T-cell (primary cell): ENCODE measurements at regions not wholly inside any gene's neighbourhood (a gene's known extent, or its start where the extent isn't known, plus 50 kb on each side); places are given as distances from the start of the nearest gene placed in this dataset.

Experiments used
- ATAC-seq, 4 experiments: fragments of 200-7000 bp in 3 of 4; fragments of 150-1000 bp in 1 of 4; cut with Tn5 transposase; replicated peaks in 1 of 4; 1 replicate in 3 of 4; 2 replicates in 1 of 4; pipeline ENCODE4 v1.10.0; 2021; ENCODE audit warnings: moderate library complexity in 3 of 4, mild to moderate bottlenecking in 2 of 4, moderate number of reproducible peaks in 1 of 4
- CTCF ChIA-PET, 2 donors: fragments of 300-600 bp; sonication (Branson Sonifier 250); formaldehyde crosslinking; loops; one replicate each; lab custom pipeline; 2022; ENCODE audit warnings: antibody characterized with exemption in 2 of 2; lab: Charles Lee
- POLR2A ChIA-PET, 2 donors: fragments of 300-600 bp; sonication (Branson Sonifier 250); formaldehyde crosslinking; loops; one replicate each; lab custom pipeline; 2022; ENCODE audit warnings: antibody characterized with exemption in 2 of 2; lab: Charles Lee
- DNase-seq, 35 experiments: peaks; one replicate each; pipeline versions ENCODE4 v3.0.0 to v3.0.0-alpha.2; 2013 to 2023
- H3K27ac ChIP-seq: one replicate; pipeline ENCODE4 v1.5.1; 2013; ENCODE audit warnings: low read length
- H3K27me3 ChIP-seq, 2 experiments: replicated peaks in 1 of 2; 1 replicate in 1 of 2; 2 replicates in 1 of 2; pipeline versions ENCODE4 v1.6.1 to v1.7.0; 2013; ENCODE audit warnings: low read length in 1 of 2, mixed read lengths in 1 of 2; ENCODE audit not compliant: control insufficient read depth in 2 of 2, insufficient read depth in 2 of 2; ENCODE audit errors: extremely low read depth in 1 of 2
- H3K36me3 ChIP-seq, 2 donors: 1 replicate in 1 of 2; 2 replicates in 1 of 2; pipeline versions ENCODE4 v1.6.1 to v1.7.0; 2013; ENCODE audit warnings: low read length in 1 of 2; ENCODE audit not compliant: control insufficient read depth in 2 of 2, insufficient read depth in 1 of 2; ENCODE audit errors: extremely low read depth in 1 of 2
- H3K4me1 ChIP-seq, 2 experiments: 1 replicate in 1 of 2; 2 replicates in 1 of 2; pipeline versions ENCODE4 v1.6.1 to v1.7.0; 2013; ENCODE audit warnings: low read length in 2 of 2, mixed read lengths in 1 of 2; ENCODE audit not compliant: insufficient read depth in 2 of 2, control insufficient read depth in 1 of 2; ENCODE audit errors: extremely low read depth in 1 of 2
- H3K4me3 ChIP-seq, 2 donors: 1 replicate in 1 of 2; 2 replicates in 1 of 2; pipeline versions ENCODE4 v1.5.1 to v1.7.0; 2013; ENCODE audit warnings: mild to moderate bottlenecking in 2 of 2, low read length in 1 of 2, moderate library complexity in 1 of 2; ENCODE audit not compliant: control insufficient read depth in 1 of 2; ENCODE audit errors: extremely low read depth in 1 of 2
- H3K9me3 ChIP-seq: 2 replicates; pipeline ENCODE4 v1.7.0; 2013
- H3K27ac Mint-ChIP-seq, 2 donors: one replicate each; pipeline ENCODE4 v1.8.0; 2020 to 2021; ENCODE audit warnings: mild to moderate bottlenecking in 2 of 2, mixed read lengths in 2 of 2
- H3K27me3 Mint-ChIP-seq, 2 donors: one replicate each; pipeline ENCODE4 v1.8.0; 2021 to 2022; ENCODE audit warnings: mixed read lengths in 2 of 2
- H3K36me3 Mint-ChIP-seq: one replicate; pipeline ENCODE4 v1.8.0; 2021; ENCODE audit warnings: mixed read lengths
- H3K4me1 Mint-ChIP-seq, 3 donors: one replicate each; pipeline ENCODE4 v1.8.0; 2020 to 2022; ENCODE audit warnings: mixed read lengths in 3 of 3, mild to moderate bottlenecking in 1 of 3
- H3K4me3 Mint-ChIP-seq, 3 donors: one replicate each; pipeline ENCODE4 v1.8.0; 2020 to 2022; ENCODE audit warnings: mild to moderate bottlenecking in 3 of 3, mixed read lengths in 3 of 3, moderate library complexity in 3 of 3
- H3K9me3 Mint-ChIP-seq, 3 donors: one replicate each; pipeline ENCODE4 v1.8.0; 2020 to 2022; ENCODE audit warnings: mixed read lengths in 3 of 3
- WGBS: methylation state at CpG from one replicate; pipeline ENCODE4 v1.1.5; 2013; ENCODE audit warnings: missing lambda C conversion rate; ENCODE audit not compliant: insufficient coverage; 5-methylcytosine and 5-hydroxymethylcytosine counted together

- no peak for DNase-seq
- Histone ChIP-seq H3K4me3 (no peak overlapping the region), H3K4me1 (no peaks in the 10 kb centered on the region), H3K27me3 (peaks cover 0 to 3% of the 10 kb centered on the region in 2 experiments), H3K27ac (no peak overlapping the region), H3K36me3 (no peaks in the 10 kb centered on the region), H3K9me3 (no peaks in the 10 kb centered on the region)
- peaks cover 0 to 1% of the 10 kb centered on the region in 2 donors for H3K27me3 Mint-ChIP-seq
- no peak overlapping the region for H3K27ac Mint-ChIP-seq
- H3K36me3 Mint-ChIP-seq = no peaks in the 10 kb centered on the region
- ChIA-PET POLR2A (no interaction called here), CTCF (no interaction called here)
- H3K9me3 Mint-ChIP-seq = peaks cover 0 to 6% (median 0%) of the 10 kb centered on the region in 3 donors
- no peak overlapping the region for H3K4me3 Mint-ChIP-seq
- peaks cover 0 to 4% (median 0%) of the 10 kb centered on the region in 3 donors for H3K4me1 Mint-ChIP-seq
- ATAC-seq = no peak
- no CpG with 5 or more reads among the region's 1 CpG for WGBS
Observed at GRCh38 chr15:70409388-70409787, 311.7 kb upstream of the TLE3 start.

GRCh38 chr15:70407955-70408354, 310.2 kb upstream of the TLE3 start:
- no CpG with 5 or more reads among the region's 1 CpG for WGBS
- Mint-ChIP-seq H3K27ac (no peak overlapping the region), H3K27me3 (peaks cover 2 to 3% of the 10 kb centered on the region in 2 donors), H3K9me3 (peaks cover 0 to 6% (median 0%) of the 10 kb centered on the region in 3 donors), H3K4me1 (no peaks in the 10 kb centered on the region), H3K36me3 (no peaks in the 10 kb centered on the region), H3K4me3 (no peak overlapping the region)
- POLR2A ChIA-PET = no interaction called here
- CTCF ChIA-PET = no interaction called here
- Histone ChIP-seq H3K27me3 (peaks cover 0 to 6% of the 10 kb centered on the region in 2 experiments), H3K4me3 (no peak overlapping the region), H3K4me1 (no peaks in the 10 kb centered on the region), H3K36me3 (no peaks in the 10 kb centered on the region), H3K9me3 (no peaks in the 10 kb centered on the region), H3K27ac (no peak overlapping the region)
- ATAC-seq (no peak), DNase-seq (no peak)

GRCh38 chr15:70407336-70407670, 309.6 kb upstream of the TLE3 start:
- Mint-ChIP-seq H3K4me1 (no peaks in the 10 kb centered on the region), H3K27me3 (peaks cover 5 to 7% of the 10 kb centered on the region in 2 donors), H3K27ac (no peak overlapping the region), H3K9me3 (peaks cover 0 to 6% (median 0%) of the 10 kb centered on the region in 3 donors), H3K4me3 (no peak overlapping the region), H3K36me3 (no peaks in the 10 kb centered on the region)
- Histone ChIP-seq H3K9me3 (no peaks in the 10 kb centered on the region), H3K36me3 (no peaks in the 10 kb centered on the region), H3K27me3 (peaks cover 0 to 4% of the 10 kb centered on the region in 2 experiments), H3K4me1 (no peaks in the 10 kb centered on the region), H3K27ac (no peak overlapping the region), H3K4me3 (no peak overlapping the region)
- ATAC-seq (no peak), DNase-seq (no peak)
- ChIA-PET POLR2A (no interaction called here), CTCF (no interaction called here)
- WGBS = 90% methylated on average over 6 of the region's 7 CpGs

- Mint-ChIP-seq H3K36me3 (no peaks in the 10 kb centered on the region), H3K27me3 (peaks cover 5 to 7% of the 10 kb centered on the region in 2 donors), H3K4me3 (no peak overlapping the region), H3K9me3 (peaks cover 0 to 6% (median 0%) of the 10 kb centered on the region in 3 donors), H3K4me1 (no peaks in the 10 kb centered on the region), H3K27ac (no peak overlapping the region)
- WGBS = 85% methylated on average over 6 of the region's 10 CpGs
- H3K27me3 ChIP-seq = peaks cover 0 to 4% of the 10 kb centered on the region in 2 experiments
- no peak for ATAC-seq
- CTCF ChIA-PET = no interaction called here
- H3K36me3 ChIP-seq = no peaks in the 10 kb centered on the region
- H3K27ac ChIP-seq = no peak overlapping the region
- H3K4me3 ChIP-seq = no peak overlapping the region
- no peaks in the 10 kb centered on the region for H3K4me1 ChIP-seq
- DNase-seq = no peak
- H3K9me3 ChIP-seq = no peaks in the 10 kb centered on the region
- POLR2A ChIA-PET = no interaction called here
Observed at GRCh38 chr15:70406617-70407335, 309.1 kb upstream of the TLE3 start.

GRCh38 chr15:70401709-70402108, 304.0 kb upstream of the TLE3 start:
- 96% methylated on average over 4 of the region's 4 CpGs for WGBS
- DNase-seq = no peak
- H3K9me3 ChIP-seq = no peaks in the 10 kb centered on the region
- no peak overlapping the region for H3K4me3 ChIP-seq
- no peaks in the 10 kb centered on the region for H3K9me3 Mint-ChIP-seq
- ATAC-seq = no peak
- H3K36me3 ChIP-seq = no peaks in the 10 kb centered on the region
- H3K27me3 ChIP-seq = peaks cover 0 to 10% of the 10 kb centered on the region in 2 experiments
- H3K27ac ChIP-seq = no peak overlapping the region
- H3K36me3 Mint-ChIP-seq = no peaks in the 10 kb centered on the region
- H3K4me1 Mint-ChIP-seq = no peaks in the 10 kb centered on the region
- H3K4me1 ChIP-seq = no peaks in the 10 kb centered on the region
- CTCF ChIA-PET = no interaction called here
- H3K4me3 Mint-ChIP-seq = no peak overlapping the region
- POLR2A ChIA-PET = no interaction called here
- H3K27me3 Mint-ChIP-seq = peaks cover 5 to 7% of the 10 kb centered on the region in 2 donors
- no peak overlapping the region for H3K27ac Mint-ChIP-seq

- Mint-ChIP-seq H3K4me1 (no peaks in the 10 kb centered on the region), H3K27ac (no peak overlapping the region), H3K36me3 (no peaks in the 10 kb centered on the region), H3K4me3 (no peak overlapping the region), H3K27me3 (peaks cover 5 to 7% of the 10 kb centered on the region in 2 donors), H3K9me3 (no peaks in the 10 kb centered on the region)
- ATAC-seq = no peak
- ChIA-PET CTCF (no interaction called here), POLR2A (no interaction called here)
- Histone ChIP-seq H3K27me3 (peaks cover 0 to 10% of the 10 kb centered on the region in 2 experiments), H3K4me3 (no peak overlapping the region), H3K4me1 (no peaks in the 10 kb centered on the region), H3K36me3 (no peaks in the 10 kb centered on the region), H3K27ac (no peak overlapping the region), H3K9me3 (no peaks in the 10 kb centered on the region)
- whole genome bisulfite sequencing = 92% methylated on average over 2 of the region's 4 CpGs
- DNase-seq = no peak
Observed at GRCh38 chr15:70400766-70401541, 303.2 kb upstream of the TLE3 start.
